ENCODE measurements at regions not wholly inside any gene's neighbourhood (a gene's known extent, or its start where the extent isn't known, plus 50 kb on each side); places are given as distances from the start of the nearest gene placed in this dataset.

- TF ChIP-seq GATA1 (IDR thresholded peaks at IDR 0.05; ENCODE audit: low read depth, low read length) (no peak), POLR2A (IDR thresholded peaks at IDR 0.05; ENCODE audit: low read length) (no peak)
Measured at GRCh38 chr22:34760276-34761008, 305.5 kb upstream of the ISX start.

Measured in erythroblast (primary cell).